ENCODE measurements at regions not wholly inside any gene's neighbourhood (a gene's known extent, or its start where the extent isn't known, plus 50 kb on each side); places are given as distances from the start of the nearest gene placed in this dataset.

DNA sequence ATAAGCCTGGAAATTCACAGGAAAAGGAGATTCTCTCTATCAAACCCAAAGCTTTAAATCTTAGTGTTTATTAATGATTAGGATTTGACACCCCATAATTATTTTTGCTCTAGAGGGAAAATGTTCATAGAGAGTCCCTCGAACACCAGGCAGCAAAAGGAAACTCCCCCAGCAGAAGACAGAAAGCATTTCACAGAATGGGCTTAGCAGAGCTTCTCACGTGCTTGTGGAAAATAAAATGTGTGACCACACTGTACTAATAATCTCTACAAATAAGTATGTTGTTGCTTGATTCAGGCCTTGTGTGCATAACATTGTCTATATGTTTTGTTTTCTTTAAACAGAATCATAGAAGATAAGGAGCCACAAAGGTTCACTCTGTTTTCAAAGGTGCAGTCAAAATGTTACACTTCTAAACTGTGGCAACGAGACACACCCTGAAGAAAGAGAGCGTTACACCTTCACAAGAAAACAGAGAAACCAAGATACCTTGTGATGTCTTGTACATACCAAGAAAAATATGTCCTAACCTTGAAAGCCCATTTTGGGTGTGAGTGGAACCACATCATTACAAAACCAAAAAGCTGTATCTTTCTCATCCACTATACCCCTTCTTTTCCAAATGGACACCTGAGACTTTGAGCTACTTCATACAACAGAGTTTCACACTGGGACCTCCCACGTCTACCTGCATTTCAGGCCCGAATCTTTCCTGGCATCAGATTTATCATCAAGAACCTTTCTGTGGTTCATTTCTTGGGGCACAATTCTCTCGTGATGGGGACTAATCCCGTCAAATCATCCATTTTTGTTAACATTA is 282.5 kb downstream of the ETS1 start:
- TF ChIP-seq, protein P1, sequence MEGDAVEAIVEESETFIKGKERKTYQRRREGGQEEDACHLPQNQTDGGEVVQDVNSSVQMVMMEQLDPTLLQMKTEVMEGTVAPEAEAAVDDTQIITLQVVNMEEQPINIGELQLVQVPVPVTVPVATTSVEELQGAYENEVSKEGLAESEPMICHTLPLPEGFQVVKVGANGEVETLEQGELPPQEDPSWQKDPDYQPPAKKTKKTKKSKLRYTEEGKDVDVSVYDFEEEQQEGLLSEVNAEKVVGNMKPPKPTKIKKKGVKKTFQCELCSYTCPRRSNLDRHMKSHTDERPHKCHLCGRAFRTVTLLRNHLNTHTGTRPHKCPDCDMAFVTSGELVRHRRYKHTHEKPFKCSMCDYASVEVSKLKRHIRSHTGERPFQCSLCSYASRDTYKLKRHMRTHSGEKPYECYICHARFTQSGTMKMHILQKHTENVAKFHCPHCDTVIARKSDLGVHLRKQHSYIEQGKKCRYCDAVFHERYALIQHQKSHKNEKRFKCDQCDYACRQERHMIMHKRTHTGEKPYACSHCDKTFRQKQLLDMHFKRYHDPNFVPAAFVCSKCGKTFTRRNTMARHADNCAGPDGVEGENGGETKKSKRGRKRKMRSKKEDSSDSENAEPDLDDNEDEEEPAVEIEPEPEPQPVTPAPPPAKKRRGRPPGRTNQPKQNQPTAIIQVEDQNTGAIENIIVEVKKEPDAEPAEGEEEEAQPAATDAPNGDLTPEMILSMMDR (IDR thresholded peaks at IDR 0.05; ENCODE audit: borderline replicate concordance): no peak
- H3K36me3 ChIP-seq: no peaks in the 10 kb centered on the region
- intact Hi-C loops (cut with micrococcal nuclease): no loop called here
- no peak overlapping the region for H3K4me3 ChIP-seq
- peaks cover 6% of the 10 kb centered on the region for H3K4me1 ChIP-seq
- no peaks in the 10 kb centered on the region for H3K27me3 ChIP-seq (ENCODE audit: low read depth)
- DNase-seq: no peak
- H3K9me3 ChIP-seq (replicated peaks): no peaks in the 10 kb centered on the region
- H3K27ac ChIP-seq (replicated peaks): no peak overlapping the region

DNA sequence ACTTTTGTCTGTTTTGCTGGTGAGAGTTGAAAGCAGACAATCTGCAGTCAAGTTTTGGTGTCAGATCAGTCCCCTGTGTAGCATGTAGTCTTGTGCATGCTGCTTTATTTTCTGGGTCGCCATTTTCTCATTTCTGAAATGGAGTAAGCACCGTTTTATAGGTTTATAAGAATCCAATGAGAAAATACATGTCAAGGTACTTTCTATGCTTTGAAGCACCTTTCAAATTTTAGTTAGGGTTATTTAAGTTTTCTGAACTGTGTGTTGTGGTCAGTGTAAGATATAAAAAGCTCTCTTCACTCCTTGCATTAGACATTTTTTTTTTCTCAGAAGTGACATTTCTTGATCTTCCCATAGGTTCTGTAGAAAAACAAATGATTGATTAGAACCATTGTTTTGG is 283.2 kb downstream of the ETS1 start:
- H3K4me3 ChIP-seq: no peak overlapping the region
- no peaks in the 10 kb centered on the region for H3K9me3 ChIP-seq (replicated peaks)
- DNase-seq: no peak
- no peak overlapping the region for H3K27ac ChIP-seq (replicated peaks)
- TF ChIP-seq, protein P1 (IDR thresholded peaks at IDR 0.05; ENCODE audit: borderline replicate concordance): no peak
- peaks cover 14% of the 10 kb centered on the region for H3K4me1 ChIP-seq
- H3K27me3 ChIP-seq (ENCODE audit: low read depth): no peaks in the 10 kb centered on the region
- intact Hi-C loops (cut with micrococcal nuclease): no loop called here
- no peaks in the 10 kb centered on the region for H3K36me3 ChIP-seq

DNA sequence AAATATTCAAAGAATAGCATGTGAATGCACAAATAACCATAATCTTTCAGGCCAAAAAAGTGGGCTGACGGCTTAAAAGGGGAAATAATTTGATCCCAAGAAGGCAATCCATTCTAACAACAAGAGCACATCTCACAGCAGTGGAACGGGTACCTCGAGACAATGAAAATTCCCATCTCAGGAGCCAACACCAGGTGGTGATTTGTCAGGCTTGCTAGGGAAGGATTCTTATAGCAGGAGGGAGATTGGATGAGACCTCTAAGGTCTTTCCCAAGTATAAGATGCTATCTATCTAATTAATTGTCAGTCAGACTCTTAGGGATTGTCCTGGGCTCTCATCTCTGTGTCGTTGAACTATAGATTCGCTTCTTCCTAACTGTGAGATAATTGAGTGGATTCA is 284.0 kb downstream of the ETS1 start:
- intact Hi-C loops (cut with micrococcal nuclease): no loop called here
- no peaks in the 10 kb centered on the region for H3K27me3 ChIP-seq (ENCODE audit: low read depth)
- H3K27ac ChIP-seq (replicated peaks): no peak overlapping the region
- H3K4me3 ChIP-seq: no peak overlapping the region
- no peaks in the 10 kb centered on the region for H3K9me3 ChIP-seq (replicated peaks)
- H3K36me3 ChIP-seq: no peaks in the 10 kb centered on the region
- no peak for DNase-seq
- H3K4me1 ChIP-seq: peaks cover 21% of the 10 kb centered on the region
- TF ChIP-seq, protein P1 (IDR thresholded peaks at IDR 0.05; ENCODE audit: borderline replicate concordance): no peak

DNA sequence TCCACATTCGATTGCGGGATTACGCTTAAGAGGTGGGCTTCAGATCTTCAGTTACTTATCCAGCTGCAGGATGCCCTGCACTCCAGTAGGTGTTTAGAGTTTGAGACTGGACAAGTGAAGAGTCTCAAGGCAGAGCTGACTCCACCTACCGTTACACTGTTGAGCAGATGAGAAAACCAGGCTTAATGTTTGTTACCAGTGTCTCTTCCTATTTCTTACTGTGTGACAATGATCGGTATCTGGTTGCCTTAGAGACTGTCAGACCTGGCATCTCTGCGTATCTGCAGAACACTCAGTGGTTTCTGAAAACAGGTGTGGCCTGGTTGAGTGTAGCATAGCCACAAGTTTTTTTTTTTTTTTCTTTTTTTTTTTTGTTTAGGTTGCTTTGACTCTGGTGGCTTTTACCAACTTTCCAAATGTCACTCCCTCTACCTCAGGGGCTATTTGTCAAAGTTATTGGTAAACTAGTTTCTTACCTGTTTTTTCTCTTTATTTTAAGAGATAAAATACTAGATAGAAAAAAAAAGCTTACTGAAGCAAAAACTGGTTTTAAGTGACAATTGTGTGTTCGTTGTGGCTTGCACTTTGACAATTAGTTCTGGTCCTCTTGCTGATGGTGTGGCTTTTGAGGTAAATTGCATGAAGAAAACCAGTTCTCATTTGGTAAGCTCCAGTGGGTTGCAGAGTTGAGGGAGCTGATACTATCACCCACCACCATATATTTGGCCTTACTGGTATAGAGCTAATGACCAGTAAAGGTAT is 284.8 kb downstream of the ETS1 start:
- peaks cover 29% of the 10 kb centered on the region for H3K4me1 ChIP-seq
- no peak overlapping the region for H3K4me3 ChIP-seq
- no peak for DNase-seq
- H3K27ac ChIP-seq (replicated peaks): no peak overlapping the region
- no peaks in the 10 kb centered on the region for H3K27me3 ChIP-seq (ENCODE audit: low read depth)
- H3K36me3 ChIP-seq: no peaks in the 10 kb centered on the region
- intact Hi-C loops (cut with micrococcal nuclease): no loop called here
- TF ChIP-seq, protein P1 (IDR thresholded peaks at IDR 0.05; ENCODE audit: borderline replicate concordance): no peak
- H3K9me3 ChIP-seq (replicated peaks): no peaks in the 10 kb centered on the region

DNA sequence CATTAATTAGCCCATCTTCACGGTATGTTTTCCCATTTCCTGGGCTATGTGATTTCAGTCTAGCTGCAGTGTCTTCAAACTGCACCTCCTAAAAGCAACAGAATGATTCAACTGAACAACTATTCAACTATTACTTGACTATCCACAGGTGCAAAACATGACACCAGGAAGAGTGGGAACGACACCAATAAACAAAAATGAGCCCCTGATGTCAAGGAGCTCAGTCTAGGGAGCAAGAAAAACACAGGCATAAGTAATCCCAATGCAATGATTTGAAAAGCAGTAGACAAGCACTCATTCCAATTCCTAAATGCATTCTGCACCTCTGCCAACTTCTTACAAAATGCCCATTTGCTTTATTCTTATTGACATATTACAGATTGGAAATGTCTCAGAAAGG is 285.6 kb downstream of the ETS1 start:
- intact Hi-C loops (cut with micrococcal nuclease): no loop called here
- Histone ChIP-seq H3K4me3 (no peak overlapping the region), H3K9me3 (replicated peaks) (no peaks in the 10 kb centered on the region), H3K36me3 (no peaks in the 10 kb centered on the region), H3K27me3 (ENCODE audit: low read depth) (no peaks in the 10 kb centered on the region), H3K4me1 (peaks cover 37% of the 10 kb centered on the region), H3K27ac (replicated peaks) (no peak overlapping the region)
- DNase-seq: no peak
- TF ChIP-seq, protein P1 (IDR thresholded peaks at IDR 0.05; ENCODE audit: borderline replicate concordance): no peak

Data from left ventricle myocardium inferior (tissue), 1 donor.